A172 (cell line): ENCODE measurements at regions not wholly inside any gene's neighbourhood (a gene's known extent, or its start where the extent isn't known, plus 50 kb on each side); places are given as distances from the start of the nearest gene placed in this dataset.
"Not testable (repeated sequence)": the region's sequence is repeated elsewhere in the genome, so short reads cannot be mapped to it uniquely, and the experiment has no call there.

Source experiments
- DNase-seq: peaks from one replicate; pipeline ENCODE4 v3.0.0-alpha.2; 2015; ENCODE audit warnings: low spot score

DNA sequence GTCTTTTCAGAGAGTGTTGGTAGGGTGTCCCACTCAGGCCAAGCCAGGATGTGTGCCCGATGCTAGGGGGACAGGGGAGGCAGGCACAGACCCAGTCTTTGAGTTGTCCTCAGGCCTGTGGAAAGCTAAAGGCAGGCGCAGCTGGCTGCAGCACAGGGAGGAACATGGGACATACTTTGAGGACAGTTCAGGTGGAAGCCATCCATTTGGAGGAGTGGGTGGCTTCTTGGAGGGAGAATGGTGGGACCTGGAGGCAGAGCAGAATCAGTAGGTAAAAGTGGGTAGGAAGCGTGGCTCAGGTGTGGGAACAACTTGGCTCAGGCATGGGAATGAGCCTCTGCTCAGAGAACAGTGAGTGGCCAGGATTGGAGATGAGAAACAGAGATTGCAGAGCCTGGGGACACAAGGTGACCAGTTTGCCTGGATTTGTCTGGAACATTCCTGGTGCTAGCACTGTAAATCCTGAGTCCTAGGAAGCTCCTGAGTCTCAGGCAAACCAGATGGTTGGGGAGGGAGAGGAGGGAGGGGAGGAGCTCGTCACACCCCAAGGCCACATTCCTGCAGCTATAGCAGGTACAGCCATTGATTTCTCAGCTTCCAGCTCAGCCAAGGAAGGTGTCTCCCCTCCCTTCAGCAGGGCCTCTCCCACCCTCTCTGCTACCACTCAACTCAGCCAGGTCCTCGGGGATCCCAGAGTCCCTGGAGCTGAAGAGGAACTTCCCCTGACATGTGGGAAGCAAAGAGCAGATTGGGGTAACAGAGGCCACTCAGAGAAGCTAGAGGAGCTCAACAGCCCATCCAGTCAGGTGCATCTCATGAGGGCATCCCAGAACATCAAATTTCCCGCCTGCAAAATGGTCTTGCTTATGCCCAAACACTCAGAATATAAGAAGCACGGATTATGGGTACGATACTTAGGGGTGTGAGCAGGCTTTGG is 65.2 kb upstream of the TINAGL1 start:
- DNase-seq, result no peak

DNA sequence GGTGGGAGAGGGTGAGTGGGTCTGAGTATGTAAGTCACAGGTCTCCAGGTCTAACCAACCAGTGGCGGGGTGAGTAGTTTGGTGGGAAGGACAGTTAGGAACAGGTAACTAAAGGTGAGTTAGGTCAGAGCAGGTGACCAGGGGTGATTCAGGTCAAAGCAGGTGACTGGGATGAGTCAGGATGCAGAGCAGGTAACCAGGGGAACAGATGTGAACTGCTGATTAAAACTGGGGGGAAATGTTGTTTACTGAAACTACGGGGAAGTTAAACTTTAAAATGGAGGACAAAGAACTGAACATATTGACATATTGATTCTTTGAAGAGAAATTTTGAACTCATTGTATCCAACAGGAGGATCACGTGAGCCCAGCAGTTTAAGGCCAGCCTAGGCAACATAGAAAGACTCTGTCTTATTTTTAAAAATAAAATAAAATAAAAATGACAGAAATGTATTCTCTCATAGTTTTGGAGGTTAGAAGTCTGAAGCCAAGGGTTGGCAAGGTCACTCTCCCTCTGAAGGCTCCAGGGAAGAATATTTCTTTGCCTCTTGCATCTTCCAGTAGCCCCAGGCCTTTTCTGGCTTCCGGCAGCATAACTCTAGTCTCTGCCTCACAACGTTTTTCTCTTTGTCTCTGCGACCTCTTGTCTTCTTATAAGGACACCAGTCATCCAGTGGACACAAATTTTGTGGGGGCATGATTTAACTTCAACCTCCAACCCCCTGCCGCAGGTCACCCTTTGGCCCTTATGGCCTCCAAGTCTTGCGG is 64.3 kb upstream of the TINAGL1 start:
- DNase-seq, result no peak

DNA sequence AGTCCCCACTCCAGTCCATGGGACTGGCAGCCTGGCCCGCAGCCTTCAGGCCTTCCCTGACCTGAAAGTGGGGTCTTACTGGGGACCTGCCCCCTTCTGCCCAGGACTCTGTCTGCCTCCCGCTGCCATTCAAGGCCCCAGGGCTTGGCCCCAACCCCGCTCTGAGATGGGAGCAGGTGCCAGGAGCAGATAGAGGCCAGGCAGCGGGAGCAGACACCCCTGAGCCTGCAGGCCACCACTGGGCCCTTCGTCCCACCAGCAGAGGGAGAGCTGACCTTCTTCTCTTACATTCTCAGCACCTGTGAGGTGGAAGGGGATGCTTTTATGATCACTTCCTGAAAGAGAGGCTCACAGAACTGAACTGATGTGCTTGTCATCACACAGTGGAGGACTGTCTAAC is 62.2 kb upstream of the TINAGL1 start:
- DNase-seq, result no peak

DNA sequence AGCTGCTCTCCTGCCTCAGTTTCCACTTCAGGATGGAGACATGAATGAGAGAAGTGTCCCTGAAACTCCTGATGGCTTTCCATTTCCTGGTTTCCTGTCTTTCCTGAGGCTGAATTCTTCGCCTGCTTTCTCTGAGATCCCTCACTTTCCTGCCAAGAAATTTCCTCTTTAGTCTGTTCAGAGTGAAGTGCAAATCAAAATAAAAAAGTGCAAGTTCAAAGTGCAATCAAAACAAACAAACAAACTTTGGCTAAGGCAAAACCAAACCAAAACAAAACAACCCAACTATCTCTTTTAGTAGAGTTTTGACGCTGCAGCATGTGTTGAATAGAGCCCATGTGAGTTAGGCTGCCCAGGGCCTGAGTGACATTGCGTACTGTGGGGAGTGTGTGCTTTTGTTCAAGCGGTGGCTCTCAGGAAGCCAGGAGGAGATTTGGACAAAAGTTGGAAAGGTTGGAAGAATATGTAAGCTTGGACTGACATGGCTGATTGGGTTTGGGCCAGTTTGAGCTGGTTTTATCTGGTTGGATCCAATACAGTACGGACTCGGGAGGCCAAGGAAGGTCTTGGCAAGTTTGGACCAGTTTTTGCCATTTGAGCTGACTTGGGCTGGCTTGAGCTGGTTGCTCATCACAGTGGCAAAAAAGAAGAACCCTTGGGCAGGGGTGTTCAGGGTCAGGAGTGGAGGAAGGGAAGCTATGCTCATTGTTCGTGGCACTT is 61.1 kb upstream of the TINAGL1 start:
- DNase-seq, result no peak

DNA sequence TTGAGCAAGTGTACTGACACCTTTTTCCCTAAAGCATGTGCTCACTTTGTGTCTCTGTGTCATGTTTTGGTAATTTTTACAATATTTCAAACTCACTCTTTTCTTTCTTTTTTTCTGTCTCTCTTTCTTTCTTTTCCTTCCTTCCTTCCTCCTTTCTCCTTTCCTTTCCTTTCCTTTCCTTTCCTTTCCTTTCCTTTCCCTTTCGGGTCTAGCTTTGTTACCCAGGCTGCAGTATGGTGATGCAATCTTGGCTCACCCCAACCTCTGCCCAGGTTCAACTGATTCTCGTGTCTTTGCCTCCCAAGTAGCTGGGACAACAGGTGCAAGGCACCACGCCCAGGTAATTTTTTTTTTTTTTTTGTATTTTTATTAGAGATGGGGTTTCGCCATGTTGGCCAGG is 60.4 kb upstream of the TINAGL1 start:
- DNase-seq, result no peak

DNA sequence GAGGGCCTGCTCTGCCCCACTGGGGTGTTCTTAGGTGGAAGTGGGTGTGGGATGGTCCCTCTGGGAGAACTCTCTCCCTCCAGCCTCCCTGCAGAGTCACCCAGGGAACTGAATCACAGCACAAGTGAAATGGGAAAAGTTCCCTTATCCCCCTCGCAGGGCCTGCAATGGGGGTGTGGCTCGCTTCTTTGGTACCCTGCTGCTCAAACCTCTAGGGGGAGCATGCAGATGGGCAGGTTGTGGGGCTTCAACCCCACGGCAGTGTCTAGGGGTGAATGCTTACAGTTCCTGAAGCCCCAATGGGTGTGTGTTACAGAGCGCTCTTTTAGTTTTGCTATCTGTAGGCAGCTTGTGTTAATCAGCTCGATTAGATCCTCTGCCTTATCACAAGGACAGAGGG is 59.0 kb upstream of the TINAGL1 start:
- no peak for DNase-seq

DNA sequence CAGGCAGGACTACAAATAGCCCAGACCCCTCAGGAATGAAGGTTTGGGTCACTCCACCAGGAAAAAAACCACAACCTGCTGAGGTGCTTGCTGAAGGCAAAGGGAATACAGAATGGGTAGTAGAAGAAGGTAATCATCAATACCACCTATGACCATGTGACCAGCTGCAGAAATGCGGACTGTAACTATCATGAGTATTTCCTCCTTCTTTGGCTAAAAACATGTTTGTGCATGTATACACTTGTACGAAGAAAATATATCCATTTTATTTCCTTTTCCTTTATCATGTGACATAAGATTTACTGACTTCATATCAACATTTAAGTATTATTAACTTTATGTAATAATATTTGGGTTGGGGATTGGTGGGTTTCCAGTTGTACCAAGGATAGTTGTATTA is 58.3 kb upstream of the TINAGL1 start:
- DNase-seq, result not testable (repeated sequence)

DNA sequence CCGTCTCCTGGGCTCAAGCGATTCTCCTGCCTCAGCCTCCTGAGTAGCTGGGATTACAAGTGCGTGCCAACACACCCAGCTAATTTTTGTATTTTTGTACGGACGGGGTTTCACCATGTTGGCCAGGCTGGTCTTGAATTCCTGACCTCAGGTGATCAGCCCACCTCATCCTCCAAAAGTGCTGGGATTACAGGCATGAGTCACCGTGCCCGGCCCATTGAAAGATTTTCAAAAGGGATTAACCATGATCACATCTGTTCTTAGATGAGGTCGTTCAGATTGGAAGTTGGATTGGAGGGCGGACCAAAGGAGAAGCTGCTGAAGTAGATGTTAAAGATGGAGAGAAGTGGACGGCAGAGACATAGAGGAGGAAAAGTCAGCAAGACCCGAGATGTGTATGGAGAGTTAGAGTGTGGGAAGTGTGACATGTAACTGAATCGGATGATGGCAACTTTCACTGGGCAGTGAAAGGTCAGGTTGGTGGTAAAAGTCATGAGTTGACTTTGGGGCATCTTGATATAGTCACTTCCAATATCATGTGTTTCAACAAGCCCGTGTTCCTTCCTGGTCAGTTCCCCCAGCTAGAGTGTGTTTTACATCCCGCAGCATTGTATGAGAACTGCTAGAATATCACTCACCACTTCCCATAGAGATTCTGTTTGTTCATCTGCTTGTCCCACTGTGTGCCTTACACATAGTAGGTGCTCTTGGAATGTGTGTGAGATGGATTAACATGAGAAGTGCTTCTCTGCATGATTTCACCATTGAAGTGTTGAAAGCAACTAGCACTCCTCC is 54.4 kb upstream of the TINAGL1 start:
- no peak for DNase-seq

DNA sequence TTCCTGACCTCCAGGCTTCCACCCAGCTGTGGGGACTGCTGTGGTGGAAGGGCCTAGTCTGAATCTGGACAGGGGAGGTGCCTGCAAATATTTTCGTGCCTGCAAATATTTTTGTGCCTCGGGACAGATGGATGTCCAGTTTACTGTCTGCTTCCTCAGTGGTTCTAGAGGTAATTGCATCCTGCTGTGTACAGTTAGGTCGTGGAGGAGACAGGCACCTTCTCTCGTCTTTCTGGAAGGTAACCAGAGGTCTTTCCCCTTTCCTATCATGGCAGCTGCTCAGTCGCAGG is 53.8 kb upstream of the TINAGL1 start:
- no peak for DNase-seq

DNA sequence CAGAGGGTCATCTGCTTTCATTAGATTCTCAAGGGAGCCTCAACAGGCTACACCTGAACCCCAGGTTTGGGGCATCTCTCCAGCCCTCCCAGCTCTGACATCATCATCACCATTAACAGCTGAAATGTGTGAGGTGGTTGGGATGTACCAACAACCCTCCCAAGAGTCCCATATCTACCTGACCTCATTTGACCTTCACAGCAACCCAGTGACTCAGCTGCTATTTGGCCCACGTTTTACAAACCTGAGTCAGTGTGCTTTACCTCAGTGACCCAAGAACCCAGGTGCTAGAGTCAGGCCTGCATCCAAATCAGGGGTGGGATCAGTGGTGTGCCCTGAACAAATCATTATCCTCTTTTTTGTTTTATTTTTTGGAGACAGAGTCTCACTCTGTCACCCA is 53.3 kb upstream of the TINAGL1 start:
- DNase-seq, result peak; percentile 50

DNA sequence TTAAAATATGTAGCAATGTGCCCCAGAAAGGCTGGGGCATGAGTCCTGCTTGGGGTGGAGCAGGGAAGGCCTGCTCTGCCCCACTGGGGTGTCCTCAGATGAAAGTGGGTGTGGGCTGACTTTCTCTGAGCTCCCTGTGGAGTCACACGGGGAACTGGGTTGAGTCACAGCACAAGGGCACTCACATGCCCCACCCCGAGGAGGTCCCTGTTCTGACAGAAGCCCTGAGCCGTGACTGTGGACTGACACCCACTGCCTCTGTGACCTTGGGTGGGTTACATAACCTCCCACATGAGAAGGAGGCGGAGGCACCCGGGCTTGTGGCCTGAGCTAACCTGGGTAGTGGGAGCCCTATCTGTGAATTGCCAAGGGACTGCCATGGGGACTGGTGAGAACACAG is 52.5 kb upstream of the TINAGL1 start:
- peak; percentile 28 for DNase-seq

DNA sequence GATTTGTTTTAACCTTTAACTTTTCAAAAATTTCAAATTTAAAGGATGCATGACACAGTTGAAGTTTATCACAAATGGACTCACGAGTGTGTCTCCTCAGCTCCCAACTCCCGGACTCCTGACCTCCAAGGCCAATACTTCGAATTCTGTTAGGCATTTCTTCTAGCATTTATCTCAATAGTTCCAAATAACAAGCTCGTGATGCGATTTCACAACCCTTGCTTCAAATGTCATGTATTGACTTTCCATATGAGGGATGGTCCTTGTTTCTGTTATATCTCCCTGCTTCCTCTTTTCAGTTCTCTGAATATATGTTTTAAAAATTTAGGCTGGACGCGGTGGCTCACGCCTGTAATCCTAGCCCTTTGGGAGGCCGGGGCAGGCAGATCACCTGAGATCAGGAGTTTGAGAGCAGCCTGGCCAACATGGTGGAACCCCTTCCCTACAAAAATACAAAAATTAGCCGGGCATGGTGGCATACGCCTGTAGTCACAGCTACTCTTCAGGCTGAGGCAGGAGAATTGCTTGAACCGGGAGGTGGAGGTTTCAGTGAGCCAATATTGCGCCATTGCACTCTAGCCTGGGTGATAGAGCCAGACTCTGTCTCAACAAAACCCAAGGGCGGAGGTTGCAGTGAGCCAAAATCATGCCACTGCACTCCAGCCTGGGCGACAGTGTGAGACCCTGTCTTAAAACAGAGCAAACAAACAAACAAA is 52.0 kb upstream of the TINAGL1 start:
- no peak for DNase-seq
